Stimulated activated CD4-positive, alpha-beta T cell treated with anti-CD3 and anti-CD28 coated beads, Interleukin-15, amount 100 ng/mL, for 48 hours (primary cell): ENCODE measurements at regions not wholly inside any gene's neighbourhood (a gene's known extent, or its start where the extent isn't known, plus 50 kb on each side); places are given as distances from the start of the nearest gene placed in this dataset.
"Not testable (repeated sequence)": the region's sequence is repeated elsewhere in the genome, so short reads cannot be mapped to it uniquely, and the experiment has no call there.

Source experiments
- DNase-seq, 2 donors: peaks; one replicate each; pipeline ENCODE4 v3.0.0-alpha.2; 2020; ENCODE audit warnings: low read depth in 2 of 2

- peak in 1 of 2 donors; percentile 5 for DNase-seq
These were observed 1211.4 kb downstream of the VRK1 start for GRCh38 chr14:98008381-98009113.

GRCh38 chr14:98009177-98009576, 1212.0 kb downstream of the VRK1 start:
- DNase-seq: not testable (repeated sequence)

GRCh38 chr14:98010784-98011183, 1213.6 kb downstream of the VRK1 start:
- DNase-seq: no peak

DNA sequence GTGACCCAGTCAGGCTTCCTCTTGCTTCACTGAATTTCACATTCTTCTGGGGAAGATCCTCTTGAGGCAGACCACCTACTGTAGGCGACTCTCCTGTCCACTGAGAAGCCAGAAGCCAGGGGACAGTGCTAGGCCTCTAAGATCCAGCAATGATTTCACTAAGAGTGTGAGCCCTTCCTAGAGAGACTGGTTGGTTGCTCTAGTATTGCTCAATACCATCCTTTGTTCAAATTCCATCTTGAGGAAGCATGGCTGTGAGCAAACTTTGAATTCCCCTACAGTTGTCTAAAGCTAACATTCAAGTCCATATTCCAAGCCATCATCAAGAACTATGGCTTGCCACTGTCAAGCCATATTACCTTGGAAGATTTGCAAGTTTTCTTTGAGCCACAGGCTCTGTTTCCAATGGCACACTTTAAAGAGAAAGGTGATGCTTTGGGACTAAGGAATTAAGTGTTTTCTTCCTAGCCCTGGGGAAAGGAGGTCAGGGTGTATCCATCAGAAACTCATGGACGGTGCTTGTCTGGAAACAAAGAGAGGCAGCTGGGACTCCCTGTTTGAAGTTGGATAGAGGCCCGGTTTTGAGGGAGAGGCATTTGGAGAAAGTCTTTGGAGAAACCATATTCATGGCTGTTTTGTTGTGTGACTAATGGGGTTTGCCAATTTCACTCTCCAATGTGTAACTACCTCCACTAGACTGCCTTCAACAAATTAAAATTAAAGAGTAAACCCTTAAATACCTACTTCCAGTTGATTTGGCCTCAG, 1217.9 kb downstream of the VRK1 start:
- no peak for DNase-seq

DNA sequence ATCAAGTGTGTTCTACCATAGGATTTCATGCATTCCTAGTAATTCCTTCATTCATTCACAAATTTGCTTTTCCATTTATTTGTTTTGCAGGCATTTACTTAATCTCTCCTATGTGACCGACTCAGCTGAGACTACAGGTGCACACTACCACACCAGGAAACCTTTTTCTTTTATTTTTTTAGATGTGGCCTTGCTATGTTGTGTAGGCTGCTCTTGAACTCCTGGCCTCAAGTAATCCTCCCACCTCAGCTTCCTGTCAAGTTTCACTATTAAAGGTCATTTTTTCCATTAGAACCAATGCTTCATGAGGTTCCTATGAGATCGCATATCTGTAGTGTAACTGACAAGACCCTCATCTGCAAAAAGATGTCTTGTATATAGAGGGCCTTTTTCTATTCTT, 1218.7 kb downstream of the VRK1 start:
- DNase-seq: no peak

DNA sequence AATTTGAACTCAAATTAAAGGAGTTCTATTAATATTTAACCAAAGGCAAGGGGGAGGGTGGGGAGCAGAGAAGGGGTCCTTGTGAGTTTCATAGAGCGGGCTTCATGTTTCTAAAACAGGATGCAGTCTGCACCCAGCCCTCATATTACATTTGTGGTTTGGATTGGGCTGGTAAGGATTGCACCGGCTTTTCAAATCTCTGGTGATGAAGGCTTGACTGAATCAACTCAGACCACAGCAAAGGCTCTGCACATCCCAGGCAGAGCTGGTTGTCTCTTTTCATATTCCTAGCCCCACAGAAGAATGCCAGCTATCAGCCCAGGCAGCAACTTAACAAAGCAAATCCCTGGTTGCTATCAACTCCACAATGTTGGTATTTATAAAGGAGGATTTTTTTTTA, 1221.4 kb downstream of the VRK1 start:
- DNase-seq: no peak

- no peak for DNase-seq
These were observed 1225.6 kb downstream of the VRK1 start for GRCh38 chr14:98022541-98023520.

DNA sequence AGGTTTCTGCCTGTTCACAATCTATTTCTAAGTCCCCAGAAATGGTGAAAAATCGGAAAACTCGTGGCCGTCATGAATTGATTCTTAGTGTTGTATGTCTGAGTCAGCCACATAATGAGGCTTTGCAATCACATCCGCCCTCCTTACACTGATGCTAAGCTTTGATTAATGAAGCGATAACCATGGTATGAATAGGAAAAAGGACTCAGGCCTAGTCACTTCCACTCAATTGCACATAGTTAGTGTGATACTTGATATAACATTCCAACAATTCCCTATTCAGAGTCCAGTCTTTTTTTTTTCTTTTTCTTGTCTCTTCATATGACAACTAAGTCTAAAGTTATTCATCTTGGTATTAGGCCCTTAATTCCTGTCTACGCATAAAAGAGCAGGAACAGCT, 1231.0 kb downstream of the VRK1 start:
- DNase-seq: no peak

DNA sequence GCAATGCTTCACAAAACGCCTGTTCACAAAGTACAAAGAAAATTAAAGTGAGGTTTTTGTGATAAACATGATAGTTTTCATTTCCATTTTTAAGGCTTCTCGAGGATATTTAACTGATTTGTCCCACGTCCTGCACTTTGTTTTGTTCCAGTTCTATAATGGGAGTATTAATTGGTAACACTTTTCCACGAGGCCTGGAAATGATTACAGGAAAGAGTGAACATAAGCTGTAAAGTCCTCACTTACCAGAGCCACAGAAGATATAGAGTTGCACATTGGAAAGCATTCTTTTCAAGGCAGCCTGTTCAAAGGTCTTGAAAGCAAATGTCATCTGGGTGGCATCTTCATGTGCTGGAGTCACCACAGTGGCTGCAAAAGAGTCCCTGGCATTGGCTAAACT, 1236.6 kb downstream of the BCL11B start:
- no peak for DNase-seq

GRCh38 chr14:98037831-98038230, 1234.2 kb downstream of the BCL11B start:
- no peak for DNase-seq

DNA sequence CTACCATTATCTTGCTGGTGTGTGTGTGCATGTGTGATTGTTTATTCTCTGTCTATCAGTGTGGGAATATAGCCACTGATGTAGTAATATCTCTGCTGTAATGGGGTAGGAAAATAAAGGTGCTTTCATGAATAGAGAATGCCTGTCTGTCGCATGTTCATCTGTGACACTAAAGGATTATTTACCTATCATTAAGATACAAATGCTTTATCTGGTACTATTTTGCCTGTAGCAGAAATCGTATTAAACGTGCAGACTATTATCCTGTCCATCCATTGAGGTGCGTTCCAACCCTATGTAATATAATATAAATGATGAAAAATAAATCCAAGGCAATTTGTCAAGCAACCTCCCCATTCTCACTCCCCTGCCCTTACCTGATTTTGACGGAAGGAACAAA, 1215.1 kb downstream of the BCL11B start:
- DNase-seq: no peak

- DNase-seq: no peak
These were observed 1212.9 kb downstream of the BCL11B start for GRCh38 chr14:98059106-98059505.

- DNase-seq: no peak
These were observed 1209.9 kb downstream of the BCL11B start for GRCh38 chr14:98062083-98062482.

- DNase-seq: no peak
These were observed 1202.3 kb downstream of the BCL11B start for GRCh38 chr14:98069712-98070171.

DNA sequence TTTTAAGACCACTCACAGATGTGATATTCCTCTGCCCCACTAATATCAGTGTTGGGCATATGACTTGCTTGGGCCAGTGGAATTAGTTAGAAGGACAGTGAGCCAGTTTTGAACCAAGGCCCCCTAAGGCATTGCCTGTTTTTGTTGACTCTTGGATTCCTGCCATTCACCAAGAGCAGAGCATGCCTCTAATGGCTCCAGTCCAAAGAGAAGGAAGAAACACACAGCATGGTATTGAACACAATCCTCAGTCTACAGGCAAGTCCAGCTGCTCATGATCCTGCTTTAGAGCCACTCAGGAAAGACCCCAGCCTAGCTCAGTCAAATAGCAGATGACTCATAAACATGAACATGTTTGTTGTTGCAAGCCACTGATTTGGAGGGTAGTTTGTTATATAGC, 1201.5 kb downstream of the BCL11B start:
- DNase-seq: no peak

- no peak for DNase-seq
These were observed 1197.9 kb downstream of the BCL11B start for GRCh38 chr14:98074111-98074510.

DNA sequence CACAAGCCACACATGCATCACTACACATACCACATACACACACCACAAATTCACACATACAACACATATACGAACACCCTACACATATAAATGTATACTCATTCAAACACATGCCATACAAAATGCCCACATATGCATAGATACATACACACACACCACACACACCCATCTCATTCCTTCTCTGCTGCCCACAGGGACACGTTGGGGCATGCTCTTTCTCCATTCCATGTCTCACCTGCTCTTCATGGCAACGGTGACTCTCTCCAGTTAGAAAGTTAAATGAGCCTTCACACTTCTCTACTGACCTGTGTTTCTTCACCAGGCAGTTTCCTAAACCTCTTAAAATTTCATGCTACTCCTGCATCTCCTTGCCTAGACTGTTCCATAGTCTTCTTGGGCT, 1194.8 kb downstream of the BCL11B start:
- no peak for DNase-seq

DNA sequence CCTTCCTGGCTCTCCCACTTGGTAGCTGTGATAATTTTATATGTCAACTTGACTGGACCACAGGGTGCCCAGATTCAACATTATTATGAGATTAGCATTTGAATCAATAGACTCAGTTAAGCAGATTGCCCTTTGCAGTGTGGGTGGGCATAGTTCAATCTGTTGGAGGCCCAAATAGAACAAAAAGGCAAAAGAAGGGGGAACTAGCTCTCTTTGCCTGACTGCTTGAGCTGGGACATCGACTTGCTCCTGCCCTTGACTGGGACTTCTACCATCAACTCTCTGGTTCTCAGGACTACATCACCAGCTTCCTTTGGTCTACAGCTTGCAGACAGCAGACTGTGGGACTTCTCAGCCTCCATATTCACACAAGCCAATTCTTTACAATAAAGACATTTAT, 1189.2 kb downstream of the BCL11B start:
- no peak for DNase-seq

DNA sequence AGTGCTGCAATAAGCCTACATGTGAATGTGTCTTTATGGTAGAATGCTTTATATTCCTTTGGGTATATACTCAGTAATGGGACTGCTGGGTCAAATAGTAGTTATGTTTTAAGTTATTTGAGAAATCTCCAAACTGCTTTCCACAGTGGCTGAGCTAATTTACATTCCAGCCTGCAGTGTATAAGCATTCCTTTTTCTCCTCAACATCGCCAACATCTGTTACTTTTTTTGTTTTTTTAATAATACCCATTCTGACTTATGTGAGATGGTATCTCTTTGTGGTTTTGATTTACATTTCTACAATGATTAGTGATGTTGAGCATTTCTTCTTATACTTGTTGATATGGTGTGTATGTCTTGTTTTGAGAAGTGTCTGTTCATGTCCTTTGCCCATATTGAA, 1186.2 kb downstream of the BCL11B start:
- no peak for DNase-seq

DNA sequence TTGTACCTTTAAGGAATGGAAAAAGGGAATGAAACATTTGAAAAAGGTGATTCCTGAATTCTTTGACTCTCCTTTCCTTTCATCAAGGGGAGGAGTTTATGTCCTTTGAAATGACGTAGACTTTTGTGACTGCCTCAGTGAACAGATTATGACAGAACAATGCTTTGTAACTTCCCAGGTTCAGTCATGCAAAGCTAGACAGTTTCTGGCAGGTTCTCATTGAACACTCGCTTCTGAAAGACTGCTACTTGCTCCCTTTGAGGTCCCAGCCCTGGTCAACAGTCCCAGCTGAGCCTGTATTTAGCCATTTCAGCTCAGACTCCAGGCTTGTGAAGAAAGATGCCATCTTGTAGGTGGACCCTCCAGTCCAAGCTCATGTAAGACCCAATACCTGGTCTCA, 1178.9 kb downstream of the BCL11B start:
- no peak for DNase-seq

DNA sequence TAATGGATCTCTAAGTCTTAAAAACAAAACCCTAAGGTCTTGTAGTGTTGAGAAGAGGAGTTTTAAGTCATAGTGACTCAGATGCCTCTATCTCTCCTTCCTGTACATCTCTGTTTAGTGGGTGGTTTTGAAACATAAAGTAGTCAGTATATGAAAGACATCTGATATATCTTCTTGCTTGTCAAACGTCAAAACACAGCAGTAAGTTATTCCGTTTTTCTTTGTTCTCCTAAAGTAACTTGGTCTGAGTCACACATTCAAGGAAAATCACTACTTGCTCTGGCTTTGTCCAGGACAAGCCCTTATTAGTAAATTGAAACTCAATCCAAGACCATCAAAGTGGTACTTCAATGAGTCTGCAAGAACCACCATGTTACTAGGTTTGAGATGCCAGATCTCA, 1172.5 kb downstream of the BCL11B start:
- DNase-seq: no peak

DNA sequence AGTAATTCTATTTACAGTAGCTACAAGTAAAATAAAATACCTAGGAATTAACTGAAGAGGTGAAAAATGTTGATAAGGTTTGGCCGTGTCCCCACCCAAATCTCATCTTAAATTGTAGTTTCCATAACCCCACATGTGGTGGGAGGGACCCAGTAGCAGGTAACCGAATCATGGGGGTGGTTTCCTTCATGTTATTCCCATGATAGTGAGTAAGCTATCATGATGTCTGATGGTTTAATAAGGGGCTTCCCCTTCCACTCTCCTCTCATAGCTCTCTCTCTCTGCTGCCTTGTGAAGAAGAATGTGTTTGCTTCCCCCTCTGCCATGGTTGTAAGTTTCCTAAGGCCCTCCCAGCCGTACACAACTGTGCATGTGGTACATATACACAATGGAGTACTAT, 1170.7 kb downstream of the BCL11B start:
- no peak for DNase-seq
